ENCODE measurements at regions not wholly inside any gene's neighbourhood (a gene's known extent, or its start where the extent isn't known, plus 50 kb on each side); places are given as distances from the start of the nearest gene placed in this dataset.

- ATAC-seq (no peak), FAIRE-seq (no peak), DNase-seq (no peak)
- 73 to 77% methylated on average over 3 of the region's 3 CpGs for WGBS, 2 donors
- no peak for TF ChIP-seq CTCF (IDR thresholded peaks at IDR 0.05)
- Histone ChIP-seq H3K27ac (no peak overlapping the region), H3K4me1 (no peaks in the 10 kb centered on the region), H3K9me3 (no peaks in the 10 kb centered on the region), H3K27me3 (no peaks in the 10 kb centered on the region), H3K4me3 (no peak overlapping the region), H3K36me3 (no peaks in the 10 kb centered on the region)
- intact Hi-C loops (cut with DNase I): no loop called here
Measured at GRCh38 chr13:89828506-89828905, 1519.0 kb upstream of the MIR17HG start.

- Histone ChIP-seq H3K9me3 (no peaks in the 10 kb centered on the region), H3K36me3 (no peaks in the 10 kb centered on the region), H3K4me3 (no peak overlapping the region), H3K27me3 (peaks cover 0 to 4% (median 0%) of the 10 kb centered on the region in 4 donors), H3K27ac (no peak overlapping the region), H3K4me1 (no peaks in the 10 kb centered on the region)
- intact Hi-C loops (cut with DNase I): no loop called here
- DNase-seq (no peak), FAIRE-seq (no peak), ATAC-seq (no peak)
- 43 to 58% methylated on average over 3 of the region's 3 CpGs for WGBS, 2 donors
- TF ChIP-seq CTCF (IDR thresholded peaks at IDR 0.05): no peak
Measured at GRCh38 chr13:89831157-89831556, 1516.3 kb upstream of the MIR17HG start.

GRCh38 chr13:89832827-89833226 is 1514.7 kb upstream of the MIR17HG start:
- FAIRE-seq (no peak), ATAC-seq (no peak), DNase-seq (no peak)
- Histone ChIP-seq H3K27ac (no peak overlapping the region), H3K36me3 (no peaks in the 10 kb centered on the region), H3K4me3 (no peak overlapping the region), H3K9me3 (no peaks in the 10 kb centered on the region), H3K4me1 (no peaks in the 10 kb centered on the region), H3K27me3 (peaks cover 0 to 4% (median 0%) of the 10 kb centered on the region in 4 donors)
- 9 to 14% methylated on average over 2 of the region's 2 CpGs for WGBS, 2 donors
- intact Hi-C loops (cut with DNase I): no loop called here
- no peak for TF ChIP-seq CTCF (IDR thresholded peaks at IDR 0.05)

GRCh38 chr13:89843621-89844020 is 1503.9 kb upstream of the MIR17HG start:
- no peaks in the 10 kb centered on the region for H3K4me1 ChIP-seq
- no peaks in the 10 kb centered on the region for H3K36me3 ChIP-seq
- no peaks in the 10 kb centered on the region for H3K9me3 ChIP-seq
- H3K27me3 ChIP-seq: no peaks in the 10 kb centered on the region
- no peak for ATAC-seq
- 73 to 94% methylated on average over 1 of the region's 1 CpG for WGBS, 2 donors
- FAIRE-seq: no peak
- intact Hi-C loops (cut with DNase I): no loop called here
- TF ChIP-seq CTCF (IDR thresholded peaks at IDR 0.05): no peak
- no peak overlapping the region for H3K27ac ChIP-seq
- H3K4me3 ChIP-seq: no peak overlapping the region
- no peak for DNase-seq

GRCh38 chr13:89845874-89846273 is 1501.6 kb upstream of the MIR17HG start:
- ATAC-seq (no peak), FAIRE-seq (no peak), DNase-seq (no peak)
- Histone ChIP-seq H3K27ac (no peak overlapping the region), H3K36me3 (no peaks in the 10 kb centered on the region), H3K9me3 (no peaks in the 10 kb centered on the region), H3K4me3 (no peak overlapping the region), H3K27me3 (no peaks in the 10 kb centered on the region), H3K4me1 (no peaks in the 10 kb centered on the region)
- intact Hi-C loops (cut with DNase I): no loop called here
- 20 to 33% methylated on average over 3 of the region's 3 CpGs for WGBS, 2 donors
- no peak for TF ChIP-seq CTCF (IDR thresholded peaks at IDR 0.05)
